ENCODE measurements at regions not wholly inside any gene's neighbourhood (a gene's known extent, or its start where the extent isn't known, plus 50 kb on each side); places are given as distances from the start of the nearest gene placed in this dataset.
A peak's percentile ranks its signal among the peaks of the same experiment; 100 is the strongest.
"Not testable (repeated sequence)": the region's sequence is repeated elsewhere in the genome, so short reads cannot be mapped to it uniquely, and the experiment has no call there.

- H3K4me3 ChIP-seq, H3K36me3 ChIP-seq, DNase-seq, H3K9me3 ChIP-seq, H3K27me3 ChIP-seq: not testable (repeated sequence)
These were observed 187.4 kb downstream of the TBC1D2B start for GRCh38 chr15:77889828-77890725.

DNA sequence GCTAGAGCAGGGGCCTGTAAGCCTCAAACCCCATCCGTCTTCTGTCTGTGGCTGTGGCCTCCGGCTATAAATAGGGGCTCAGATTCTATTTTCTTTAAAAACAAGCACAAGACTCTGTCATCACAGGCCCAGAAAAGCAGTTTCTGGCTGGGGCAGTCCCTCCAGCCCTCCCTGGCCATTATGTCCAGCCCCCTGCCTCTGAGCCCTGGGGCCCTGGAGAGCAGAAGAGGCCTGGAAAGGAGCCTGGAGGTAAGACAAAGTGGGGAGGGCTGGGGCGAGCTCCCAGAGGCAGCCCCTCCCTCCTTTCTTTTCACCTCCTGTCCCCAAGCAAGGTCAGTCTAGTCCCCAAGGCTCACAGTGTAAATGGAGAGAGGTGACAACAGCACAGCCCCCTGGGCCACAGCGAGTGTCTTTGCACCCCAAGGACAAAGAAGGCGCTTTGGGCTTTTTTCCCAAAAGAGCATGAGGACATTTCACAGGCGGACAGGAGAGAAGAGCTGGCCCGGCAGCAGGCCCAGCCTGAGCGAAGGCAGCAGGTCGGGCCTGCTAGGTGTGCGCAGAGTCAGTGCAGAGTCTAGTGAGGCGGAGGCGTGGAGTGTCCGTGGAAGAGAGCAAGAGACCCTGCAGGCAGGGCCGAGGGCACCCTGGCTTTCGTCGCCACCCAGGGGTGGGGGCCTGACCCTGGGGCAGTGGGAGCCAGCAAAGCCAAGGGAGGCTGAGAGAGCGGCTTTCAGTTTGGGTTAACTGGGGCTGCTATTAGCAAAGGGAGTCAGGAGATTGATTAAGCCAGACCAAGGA, 188.3 kb downstream of the TBC1D2B start:
- H3K9me3 ChIP-seq = no peaks in the 10 kb centered on the region
- no peaks in the 10 kb centered on the region for H3K36me3 ChIP-seq
- DNase-seq = no peak

GRCh38 chr15:77887563-77888429, 189.7 kb downstream of the TBC1D2B start:
- DNase-seq = peak; percentile 92
- H3K4me3 ChIP-seq, H3K27me3 ChIP-seq, H3K9me3 ChIP-seq, H3K36me3 ChIP-seq: not testable (repeated sequence)

More for the DNA sequence above, 188.3 kb downstream of the TBC1D2B start:
- Histone ChIP-seq H3K4me3 (no peak overlapping the region), H3K27me3 (no peaks in the 10 kb centered on the region)

DNA sequence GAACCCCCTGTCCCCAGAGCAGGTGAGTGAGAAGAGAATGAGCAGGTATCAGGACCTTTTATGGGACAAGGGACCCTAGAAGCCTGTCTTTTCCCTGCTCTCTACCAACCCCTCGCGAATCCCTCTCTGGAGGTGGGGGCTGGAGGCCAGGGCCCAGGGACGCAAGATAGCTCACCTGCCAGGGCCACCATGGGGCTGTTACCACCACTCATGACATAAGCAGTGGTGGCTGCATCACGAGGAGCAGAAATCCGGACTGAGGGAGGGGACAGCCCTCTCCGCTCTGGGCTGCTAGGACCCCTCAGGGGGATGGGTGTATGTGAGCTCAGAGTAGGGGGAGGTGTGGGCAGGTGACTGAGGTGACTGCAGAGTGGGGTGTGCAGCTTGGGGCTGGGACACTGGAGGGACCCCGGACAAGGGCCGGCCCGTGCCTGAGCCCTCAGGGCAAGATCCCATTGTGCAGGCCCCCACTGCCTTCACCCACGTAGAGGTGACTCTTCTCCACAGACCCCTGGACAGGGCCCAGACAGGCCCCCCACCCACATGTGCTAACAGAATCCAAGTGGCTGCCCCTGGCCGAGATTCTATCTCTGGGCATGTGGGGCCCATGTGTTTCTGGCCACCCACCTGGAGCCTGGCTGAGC, 190.6 kb downstream of the TBC1D2B start:
- no peak for DNase-seq
- H3K36me3 ChIP-seq = no peaks in the 10 kb centered on the region

GRCh38 chr15:77885877-77886500, 191.5 kb downstream of the TBC1D2B start:
- H3K9me3 ChIP-seq, H3K36me3 ChIP-seq, H3K4me3 ChIP-seq, DNase-seq, H3K27me3 ChIP-seq: not testable (repeated sequence)

More for the DNA sequence above, 190.6 kb downstream of the TBC1D2B start:
- Histone ChIP-seq H3K9me3 (no peaks in the 10 kb centered on the region), H3K4me3 (no peak overlapping the region), H3K27me3 (no peaks in the 10 kb centered on the region)

GRCh38 chr15:77883012-77883411, 194.5 kb downstream of the TBC1D2B start:
- not testable (repeated sequence) for H3K9me3 ChIP-seq, H3K36me3 ChIP-seq, H3K27me3 ChIP-seq, DNase-seq, H3K4me3 ChIP-seq

- no peak overlapping the region for H3K4me3 ChIP-seq
- no peaks in the 10 kb centered on the region for H3K9me3 ChIP-seq
- no peaks in the 10 kb centered on the region for H3K27me3 ChIP-seq
- no peaks in the 10 kb centered on the region for H3K36me3 ChIP-seq
- DNase-seq = no peak
These were observed 195.6 kb downstream of the TBC1D2B start for GRCh38 chr15:77881950-77882349.

DNA sequence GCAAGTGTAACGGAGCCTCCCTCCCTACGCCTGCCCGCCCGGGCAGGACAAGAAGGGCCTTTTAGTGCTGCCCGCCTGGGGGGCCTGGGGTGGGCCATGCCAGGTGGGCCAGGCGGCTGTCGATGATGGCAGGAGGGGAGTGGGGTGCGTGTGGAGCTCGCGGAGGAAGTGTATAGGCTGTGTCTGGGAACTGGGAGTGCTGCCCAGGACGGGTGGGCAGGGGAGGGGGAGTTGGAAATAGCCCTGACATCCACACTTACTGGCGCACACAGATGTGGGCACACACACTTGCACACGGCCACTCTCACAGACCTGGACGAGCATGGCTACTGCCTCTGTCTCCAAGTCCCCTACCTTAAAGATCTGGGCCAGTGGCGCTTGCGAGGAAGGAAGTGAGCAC, 196.0 kb downstream of the TBC1D2B start:
- not testable (repeated sequence) for DNase-seq, H3K27me3 ChIP-seq, H3K36me3 ChIP-seq, H3K9me3 ChIP-seq, H3K4me3 ChIP-seq

GRCh38 chr15:77879466-77879865, 198.0 kb downstream of the TBC1D2B start:
- DNase-seq, H3K4me3 ChIP-seq, H3K9me3 ChIP-seq, H3K36me3 ChIP-seq, H3K27me3 ChIP-seq: not testable (repeated sequence)

DNA sequence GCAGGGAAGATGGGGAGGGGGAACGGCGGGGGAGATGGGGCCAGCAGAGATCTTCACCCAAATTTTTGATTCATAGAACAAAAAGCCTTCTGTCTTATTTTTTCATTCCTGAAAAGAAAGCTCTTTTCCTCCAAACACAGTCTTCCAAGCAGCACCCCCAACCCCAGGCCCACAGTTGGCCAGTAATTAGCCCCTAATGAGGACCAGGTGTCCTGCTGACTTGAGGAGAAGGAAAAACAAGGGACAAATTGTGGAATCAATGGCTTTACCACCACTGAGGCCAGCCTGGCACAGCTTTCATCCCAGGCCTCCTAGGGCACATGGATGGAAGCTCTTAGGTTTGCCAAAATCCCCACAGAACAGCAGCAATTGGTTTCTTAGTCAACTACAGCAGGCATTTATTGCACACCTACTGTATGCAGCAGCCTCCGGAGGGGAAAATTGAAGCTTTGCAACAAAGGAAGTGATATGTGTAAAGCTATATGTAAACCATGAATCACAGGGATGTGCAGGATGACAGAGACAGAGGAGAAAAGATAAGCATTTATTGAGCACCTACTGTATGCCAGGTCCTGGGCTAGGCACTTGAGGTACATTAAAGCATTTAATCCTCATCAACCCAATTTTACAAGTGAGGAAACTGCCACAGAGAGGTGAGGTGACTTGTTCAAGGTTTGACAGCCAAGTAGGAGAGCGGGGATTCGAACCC, 199.5 kb downstream of the TBC1D2B start:
- no peaks in the 10 kb centered on the region for H3K36me3 ChIP-seq
- H3K9me3 ChIP-seq = no peaks in the 10 kb centered on the region
- no peak overlapping the region for H3K4me3 ChIP-seq
- no peaks in the 10 kb centered on the region for H3K27me3 ChIP-seq
- no peak for DNase-seq

GRCh38 chr15:77876107-77876820, 201.2 kb downstream of the TBC1D2B start:
- H3K4me3 ChIP-seq, H3K27me3 ChIP-seq, H3K36me3 ChIP-seq, H3K9me3 ChIP-seq: not testable (repeated sequence)
- DNase-seq = peak; percentile 86

GRCh38 chr15:77875066-77875721, 202.3 kb downstream of the TBC1D2B start:
- peak; percentile 48 for DNase-seq
- not testable (repeated sequence) for H3K9me3 ChIP-seq, H3K36me3 ChIP-seq, H3K4me3 ChIP-seq, H3K27me3 ChIP-seq

DNA sequence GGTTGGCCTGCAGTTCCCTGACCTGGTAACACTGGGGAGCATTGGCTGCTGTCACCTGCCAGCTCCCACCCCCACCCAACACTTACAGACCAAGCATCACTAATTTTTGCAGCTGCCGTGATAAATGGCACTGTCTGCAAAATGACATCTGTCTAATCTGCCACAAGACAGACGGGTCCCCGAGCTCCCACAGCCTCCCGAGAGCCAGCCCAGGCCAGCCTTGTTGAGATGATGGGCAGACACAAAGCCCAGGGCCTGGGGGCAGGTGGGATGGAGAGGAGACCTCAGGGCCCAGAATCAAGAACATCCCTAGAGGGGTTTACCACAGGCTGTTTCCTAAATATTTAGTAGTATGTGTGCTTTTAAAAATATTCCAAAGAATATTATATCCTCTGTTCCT, 203.4 kb downstream of the TBC1D2B start:
- DNase-seq = no peak
- no peaks in the 10 kb centered on the region for H3K9me3 ChIP-seq

DNA sequence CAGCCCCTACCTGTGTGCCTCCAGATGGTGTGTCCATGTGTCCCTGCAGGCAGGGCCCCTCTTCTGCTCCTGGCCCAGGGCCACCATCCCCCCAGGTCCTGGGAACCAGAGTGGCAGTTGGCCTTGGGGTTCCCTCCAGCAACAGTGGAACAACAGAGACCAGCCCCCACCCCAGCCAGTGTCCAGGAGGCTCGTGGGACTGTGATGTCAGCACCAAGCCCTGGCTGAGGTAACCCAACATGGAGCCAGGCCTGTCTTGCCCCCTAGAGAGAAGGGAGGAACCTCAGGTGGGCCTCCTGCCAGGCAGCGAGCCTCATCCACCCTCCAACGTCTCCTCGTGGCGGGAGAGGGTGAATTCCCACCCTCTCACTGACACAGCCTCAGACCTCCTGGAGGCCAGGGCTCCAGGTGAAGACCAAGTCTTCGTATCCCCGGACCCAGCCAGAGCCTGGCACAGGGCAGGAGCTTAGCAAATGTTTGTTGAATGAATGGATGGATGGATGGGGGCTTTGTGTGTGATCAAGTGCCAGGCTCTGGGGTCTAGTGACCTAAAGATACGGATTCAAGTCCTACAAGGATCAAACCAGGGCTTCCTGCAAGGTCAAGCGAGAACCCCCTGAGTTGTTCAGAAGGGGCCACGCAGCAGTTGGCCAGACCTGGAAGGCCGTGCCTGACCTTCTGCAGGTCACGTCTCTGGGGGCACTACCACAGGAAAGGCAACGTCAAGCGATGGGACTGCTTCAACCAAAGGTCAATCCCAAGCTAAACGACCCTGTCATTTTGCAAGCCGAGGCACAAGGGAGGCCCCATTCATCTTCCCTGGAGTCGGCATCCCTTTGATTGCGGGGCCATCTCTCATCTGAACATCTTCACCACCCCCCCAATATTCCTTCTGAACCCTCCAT, 204.7 kb downstream of the TBC1D2B start:
- not testable (repeated sequence) for H3K9me3 ChIP-seq, H3K27me3 ChIP-seq, H3K36me3 ChIP-seq, H3K4me3 ChIP-seq, DNase-seq

More for the DNA sequence above, 203.4 kb downstream of the TBC1D2B start:
- no peaks in the 10 kb centered on the region for H3K27me3 ChIP-seq
- no peak overlapping the region for H3K4me3 ChIP-seq
- H3K36me3 ChIP-seq = no peaks in the 10 kb centered on the region

Data from MG63 (cell line).